ENCODE measurements at regions not wholly inside any gene's neighbourhood (a gene's known extent, or its start where the extent isn't known, plus 50 kb on each side); places are given as distances from the start of the nearest gene placed in this dataset.

GRCh38 chr15:31268108-31268501, 58.5 kb upstream of the KLF13 start:
- no peak for TF ChIP-seq EZH2 (IDR thresholded peaks at IDR 0.05)
- TF ChIP-seq POLR2AphosphoS5 (IDR thresholded peaks at IDR 0.05; ENCODE audit: borderline replicate concordance, low read depth, low read length): no peak

Measured in SK-N-MC (cell line).